ENCODE measurements at regions not wholly inside any gene's neighbourhood (a gene's known extent, or its start where the extent isn't known, plus 50 kb on each side); places are given as distances from the start of the nearest gene placed in this dataset.

DNA sequence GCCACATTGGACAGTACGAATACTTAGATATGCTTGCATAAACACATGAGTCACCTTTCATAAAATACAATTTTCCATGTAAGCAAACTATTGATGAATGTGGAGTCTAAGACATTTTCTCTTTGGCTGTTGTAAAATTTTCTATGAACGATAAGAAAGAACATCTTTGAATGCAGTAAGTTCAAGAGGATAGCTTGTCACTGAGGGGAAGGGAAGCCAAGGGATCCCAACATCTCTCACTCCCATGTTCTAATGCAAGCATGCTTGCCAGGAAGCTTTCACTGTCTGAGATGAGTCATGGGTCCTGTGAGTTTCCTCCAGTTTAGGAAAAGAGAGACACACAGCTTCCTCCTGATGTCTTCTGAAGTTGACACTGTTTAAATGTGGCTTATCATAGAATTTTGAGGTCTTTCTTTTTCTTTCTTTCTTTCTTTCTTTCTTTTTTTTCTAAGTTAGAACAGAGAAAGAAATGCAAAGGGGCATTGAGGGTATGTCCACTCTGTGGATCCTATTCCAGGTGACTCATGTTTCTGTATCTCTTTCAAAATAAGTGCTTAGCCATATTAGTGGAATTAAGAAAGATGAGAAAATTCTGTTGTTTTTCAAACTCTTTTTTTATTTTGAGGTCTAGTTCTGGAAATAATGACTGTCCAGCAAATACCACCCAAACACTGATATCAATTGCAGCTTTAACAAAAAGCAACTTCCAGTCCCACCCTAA, 146.6 kb downstream of the RDH14 start:
- TF ChIP-seq, protein P1, sequence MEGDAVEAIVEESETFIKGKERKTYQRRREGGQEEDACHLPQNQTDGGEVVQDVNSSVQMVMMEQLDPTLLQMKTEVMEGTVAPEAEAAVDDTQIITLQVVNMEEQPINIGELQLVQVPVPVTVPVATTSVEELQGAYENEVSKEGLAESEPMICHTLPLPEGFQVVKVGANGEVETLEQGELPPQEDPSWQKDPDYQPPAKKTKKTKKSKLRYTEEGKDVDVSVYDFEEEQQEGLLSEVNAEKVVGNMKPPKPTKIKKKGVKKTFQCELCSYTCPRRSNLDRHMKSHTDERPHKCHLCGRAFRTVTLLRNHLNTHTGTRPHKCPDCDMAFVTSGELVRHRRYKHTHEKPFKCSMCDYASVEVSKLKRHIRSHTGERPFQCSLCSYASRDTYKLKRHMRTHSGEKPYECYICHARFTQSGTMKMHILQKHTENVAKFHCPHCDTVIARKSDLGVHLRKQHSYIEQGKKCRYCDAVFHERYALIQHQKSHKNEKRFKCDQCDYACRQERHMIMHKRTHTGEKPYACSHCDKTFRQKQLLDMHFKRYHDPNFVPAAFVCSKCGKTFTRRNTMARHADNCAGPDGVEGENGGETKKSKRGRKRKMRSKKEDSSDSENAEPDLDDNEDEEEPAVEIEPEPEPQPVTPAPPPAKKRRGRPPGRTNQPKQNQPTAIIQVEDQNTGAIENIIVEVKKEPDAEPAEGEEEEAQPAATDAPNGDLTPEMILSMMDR (IDR thresholded peaks at IDR 0.05): no peak
- TF ChIP-seq POLR2AphosphoS5 (IDR thresholded peaks at IDR 0.05) (no peak), POLR2A (IDR thresholded peaks at IDR 0.05) (no peak)
